Fibroblast of the aortic adventitia (primary cell): ENCODE measurements at regions not wholly inside any gene's neighbourhood (a gene's known extent, or its start where the extent isn't known, plus 50 kb on each side); places are given as distances from the start of the nearest gene placed in this dataset.
"Not testable (repeated sequence)": the region's sequence is repeated elsewhere in the genome, so short reads cannot be mapped to it uniquely, and the experiment has no call there.

Source experiments
- DNase-seq: peaks from one replicate; pipeline ENCODE4 v3.0.0-alpha.2; 2010; ENCODE audit warnings: low read depth
- H3K4me3 ChIP-seq: 2 replicates; pipeline ENCODE4 v1.5.1; 2011; ENCODE audit warnings: low read depth, mild to moderate bottlenecking, control low read depth, low read length, moderate library complexity
- TF ChIP-seq, protein P1 (sequence below): IDR thresholded peaks from 2 replicates; pipeline ENCODE4 v1.5.1; 2011; ENCODE audit warnings: mild to moderate bottlenecking, low read length, control low read depth, inconsistent platforms; ENCODE audit not compliant: insufficient read depth

DNA sequence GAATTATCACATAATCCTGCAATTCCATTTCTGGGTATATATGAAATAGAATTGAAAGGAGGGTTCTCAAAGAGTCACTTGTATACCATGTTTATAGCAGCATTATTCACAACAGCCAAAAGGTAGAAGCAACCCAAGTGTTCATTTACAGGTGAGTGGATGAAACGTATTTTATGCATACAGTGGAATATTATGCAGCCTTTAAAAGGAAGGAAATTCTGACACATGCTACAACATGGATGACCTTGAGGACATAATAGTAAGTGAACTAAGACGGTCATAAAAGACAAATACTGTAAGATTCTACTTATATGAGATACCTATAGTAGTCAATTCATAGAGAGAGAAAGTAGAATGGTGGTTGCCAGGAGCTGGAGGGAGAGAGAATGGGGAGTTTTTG lies 110.8 kb upstream of the LIPC start:
- no peak overlapping the region for H3K4me3 ChIP-seq
- TF ChIP-seq, protein P1, sequence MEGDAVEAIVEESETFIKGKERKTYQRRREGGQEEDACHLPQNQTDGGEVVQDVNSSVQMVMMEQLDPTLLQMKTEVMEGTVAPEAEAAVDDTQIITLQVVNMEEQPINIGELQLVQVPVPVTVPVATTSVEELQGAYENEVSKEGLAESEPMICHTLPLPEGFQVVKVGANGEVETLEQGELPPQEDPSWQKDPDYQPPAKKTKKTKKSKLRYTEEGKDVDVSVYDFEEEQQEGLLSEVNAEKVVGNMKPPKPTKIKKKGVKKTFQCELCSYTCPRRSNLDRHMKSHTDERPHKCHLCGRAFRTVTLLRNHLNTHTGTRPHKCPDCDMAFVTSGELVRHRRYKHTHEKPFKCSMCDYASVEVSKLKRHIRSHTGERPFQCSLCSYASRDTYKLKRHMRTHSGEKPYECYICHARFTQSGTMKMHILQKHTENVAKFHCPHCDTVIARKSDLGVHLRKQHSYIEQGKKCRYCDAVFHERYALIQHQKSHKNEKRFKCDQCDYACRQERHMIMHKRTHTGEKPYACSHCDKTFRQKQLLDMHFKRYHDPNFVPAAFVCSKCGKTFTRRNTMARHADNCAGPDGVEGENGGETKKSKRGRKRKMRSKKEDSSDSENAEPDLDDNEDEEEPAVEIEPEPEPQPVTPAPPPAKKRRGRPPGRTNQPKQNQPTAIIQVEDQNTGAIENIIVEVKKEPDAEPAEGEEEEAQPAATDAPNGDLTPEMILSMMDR = no peak
- no peak for DNase-seq

DNA sequence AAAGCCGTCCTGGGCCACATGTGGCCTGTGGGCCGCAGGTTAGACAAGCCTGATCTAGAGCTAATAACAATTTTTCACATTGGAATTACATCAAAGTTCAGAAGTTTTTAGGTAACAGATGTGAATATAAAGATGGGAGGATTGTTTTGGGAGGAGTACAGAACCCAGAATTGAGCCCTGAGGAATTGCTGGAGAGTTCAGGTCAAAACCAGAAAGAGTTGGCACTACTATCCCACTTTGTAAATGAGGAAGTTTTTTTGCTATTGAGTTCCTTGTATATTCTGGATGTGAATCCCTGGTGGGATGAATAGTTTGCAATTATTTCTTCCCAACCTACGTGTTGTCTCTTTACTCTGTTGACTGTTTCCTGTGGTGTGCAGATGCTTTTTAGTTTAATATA lies 109.5 kb upstream of the LIPC start:
- H3K4me3 ChIP-seq = no peak overlapping the region
- DNase-seq = no peak
- TF ChIP-seq, protein P1 = no peak

DNA sequence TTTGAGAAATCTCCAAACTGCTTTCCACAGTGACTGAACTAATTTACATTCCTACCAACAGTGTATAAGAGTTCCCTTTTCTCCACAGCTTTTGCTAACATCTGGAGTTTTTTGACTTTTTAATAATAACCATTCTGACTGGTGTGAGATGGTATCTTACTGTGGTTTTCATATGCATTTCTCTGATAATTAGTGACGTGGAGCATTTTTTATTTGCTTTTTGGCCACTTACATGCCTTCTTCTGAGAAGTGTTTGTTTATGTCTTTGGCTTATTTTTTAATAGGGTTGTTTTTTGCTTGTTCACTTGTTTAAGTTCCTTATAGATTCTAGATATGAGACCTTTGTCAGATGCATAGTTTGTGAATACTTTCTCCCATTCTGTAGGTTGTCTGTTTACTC lies 108.5 kb upstream of the LIPC start:
- not testable (repeated sequence) for DNase-seq, H3K4me3 ChIP-seq

DNA sequence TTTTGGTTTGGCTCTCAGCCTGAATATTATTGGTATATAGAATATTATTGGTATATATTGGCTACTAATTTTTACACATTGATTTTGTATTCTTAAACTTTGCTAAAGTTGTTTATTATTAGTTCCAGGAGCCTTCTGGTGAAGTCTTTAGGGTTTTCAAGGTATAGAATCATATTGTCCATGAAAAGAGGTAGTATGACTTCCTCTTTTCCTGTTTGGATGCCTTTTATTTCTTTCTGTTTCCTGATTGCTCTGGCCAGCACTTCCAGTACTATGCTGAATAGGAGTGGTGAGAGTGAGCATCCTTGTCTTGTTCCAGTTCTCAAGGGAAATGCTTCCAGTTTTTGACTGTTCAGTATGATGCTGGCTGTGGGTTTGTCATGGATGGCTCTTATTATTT lies 107.3 kb upstream of the LIPC start:
- DNase-seq = no peak
- TF ChIP-seq, protein P1 = no peak
- no peak overlapping the region for H3K4me3 ChIP-seq

DNA sequence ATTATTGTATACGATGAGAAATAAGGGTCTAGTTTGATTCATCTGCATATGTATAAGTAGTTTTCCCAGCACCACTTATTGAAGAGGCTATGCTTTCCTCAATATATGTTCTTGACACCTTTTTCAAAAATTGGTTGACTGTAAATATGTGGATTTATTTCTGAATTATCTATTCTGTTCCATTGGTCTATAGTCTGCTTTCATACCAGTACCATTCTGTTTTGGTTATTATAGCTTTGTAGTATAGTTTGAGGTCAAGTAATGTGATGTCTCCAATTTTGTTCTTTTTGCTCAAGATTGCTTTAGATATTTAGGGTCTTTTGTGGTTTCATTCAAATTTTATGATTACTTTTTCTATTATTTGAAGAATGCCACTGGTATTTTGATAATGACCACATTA lies 103.8 kb upstream of the LIPC start:
- DNase-seq = no peak
- TF ChIP-seq, protein P1 = no peak
- no peak overlapping the region for H3K4me3 ChIP-seq

DNA sequence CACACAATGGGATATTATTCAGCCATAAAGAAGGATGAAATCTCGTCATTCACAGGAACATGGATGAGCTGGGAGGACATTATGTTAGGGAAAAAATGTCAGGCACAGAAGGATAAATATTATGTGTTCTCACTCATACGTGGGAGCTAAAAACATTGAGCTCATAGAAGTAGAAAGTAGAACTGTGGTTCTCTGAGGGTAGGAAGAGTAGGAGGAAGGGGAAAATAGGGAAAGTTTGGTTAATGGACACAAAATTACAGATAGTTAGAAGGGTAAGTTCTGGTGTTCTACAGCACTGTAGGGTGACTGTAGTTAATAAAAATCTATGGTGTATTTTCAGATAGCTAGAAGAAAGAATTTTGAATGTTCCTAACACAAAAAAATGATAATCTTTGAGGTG lies 102.6 kb upstream of the LIPC start:
- no peak overlapping the region for H3K4me3 ChIP-seq
- DNase-seq = no peak
- TF ChIP-seq, protein P1 = no peak

DNA sequence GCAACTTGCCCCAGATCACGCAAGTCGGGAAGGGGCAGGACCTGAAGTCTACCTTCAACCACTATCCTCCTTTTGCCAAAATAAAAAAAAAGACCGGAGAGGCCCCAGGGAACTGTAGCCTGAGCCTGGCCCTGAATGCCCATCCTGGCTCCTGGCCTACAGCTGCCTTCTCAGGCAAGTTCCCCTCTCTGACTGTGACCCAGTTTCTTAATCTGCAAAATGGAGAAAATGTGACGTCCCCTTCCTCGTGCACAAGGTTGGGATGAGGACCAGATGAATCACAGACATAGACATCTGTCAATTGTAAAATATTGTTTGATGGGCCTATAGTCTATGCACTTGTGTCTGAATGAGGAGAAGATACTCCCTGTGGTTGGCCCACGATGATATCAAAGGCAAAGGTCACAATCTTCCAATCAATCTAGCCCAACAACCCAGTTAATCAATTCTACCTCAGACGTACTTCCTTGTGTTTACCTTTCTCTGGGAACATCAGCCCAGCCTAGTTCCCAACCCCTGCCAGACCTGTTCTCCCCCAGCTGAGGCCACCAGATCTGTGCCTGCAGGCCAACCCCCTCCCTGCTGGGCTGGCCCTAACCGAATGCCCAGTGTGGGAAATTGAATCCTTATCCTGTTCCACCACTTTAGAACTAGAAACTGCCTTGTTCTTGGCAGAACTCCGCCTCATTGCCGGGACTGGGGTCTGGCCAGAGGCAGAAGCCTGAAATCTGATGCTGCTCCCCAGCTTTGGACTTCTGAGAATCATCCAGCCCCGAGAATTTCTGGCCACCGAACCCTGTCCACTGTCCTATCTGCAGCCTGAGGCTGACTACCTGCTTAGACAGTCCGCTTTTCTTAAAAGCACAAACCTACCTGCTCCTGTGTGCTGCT lies 101.8 kb upstream of the LIPC start:
- TF ChIP-seq, protein P1 = no peak
- DNase-seq = no peak
- H3K4me3 ChIP-seq = no peak overlapping the region
